ENCODE measurements at regions not wholly inside any gene's neighbourhood (a gene's known extent, or its start where the extent isn't known, plus 50 kb on each side); places are given as distances from the start of the nearest gene placed in this dataset.

- TF ChIP-seq BHLHE40 (IDR thresholded peaks at IDR 0.05; ENCODE audit: borderline replicate concordance), result no peak
- TF ChIP-seq NFRKB (IDR thresholded peaks at IDR 0.05), result no peak
- TF ChIP-seq FOXK2 (IDR thresholded peaks at IDR 0.05), result no peak
- TF ChIP-seq HDGF (IDR thresholded peaks at IDR 0.05; ENCODE audit: borderline replicate concordance), result no peak
- ChIA-PET CTCF (no interaction called here), POLR2A (no interaction called here)
- DNase-seq (ENCODE audit: extremely low spot score), result no peak
These were observed 287.1 kb upstream of the ZNF462 start for GRCh38 chr9:106575823-106576222.

- CTCF ChIA-PET, result no interaction called here
These were observed 286.7 kb upstream of the ZNF462 start for GRCh38 chr9:106576232-106576760.

GRCh38 chr9:106577121-106577520, 285.8 kb upstream of the ZNF462 start:
- DNase-seq (ENCODE audit: extremely low spot score), result no peak
- ChIA-PET POLR2A (no interaction called here), CTCF (no interaction called here)
- TF ChIP-seq LEF1 (IDR thresholded peaks at IDR 0.05; ENCODE audit: borderline replicate concordance), result no peak

More at GRCh38 chr9:106576232-106576760, 286.7 kb upstream of the ZNF462 start:
- no peak for DNase-seq (ENCODE audit: extremely low spot score)
- TF ChIP-seq BHLHE40 (IDR thresholded peaks at IDR 0.05; ENCODE audit: borderline replicate concordance), result no peak
- no peak for TF ChIP-seq ZNF384 (IDR thresholded peaks at IDR 0.05)
- TF ChIP-seq HDGF (IDR thresholded peaks at IDR 0.05; ENCODE audit: borderline replicate concordance), result no peak
- no peak for TF ChIP-seq SP1 (IDR thresholded peaks at IDR 0.05)
- TF ChIP-seq LEF1 (IDR thresholded peaks at IDR 0.05; ENCODE audit: borderline replicate concordance), result no peak
- TF ChIP-seq FOXK2 (IDR thresholded peaks at IDR 0.05), result no peak
- no peak for TF ChIP-seq SUZ12 (IDR thresholded peaks at IDR 0.05)
- TF ChIP-seq L3MBTL2 (conservative IDR thresholded peaks at IDR 0.05), result no peak
- TF ChIP-seq ARNT (IDR thresholded peaks at IDR 0.05), result no peak
- TF ChIP-seq FOXM1 (IDR thresholded peaks at IDR 0.05; ENCODE audit: borderline replicate concordance), result no peak
- no peak for TF ChIP-seq CTBP1 (IDR thresholded peaks at IDR 0.05; ENCODE audit: borderline replicate concordance)
- TF ChIP-seq TARDBP (IDR thresholded peaks at IDR 0.05), result no peak
- no peak for TF ChIP-seq PKNOX1 (IDR thresholded peaks at IDR 0.05)
- POLR2A ChIA-PET, result no interaction called here

GRCh38 chr9:106580546-106580945, 282.4 kb upstream of the ZNF462 start:
- no peak for DNase-seq (ENCODE audit: extremely low spot score)
- CTCF ChIA-PET, result interaction anchor here (0.5 to 0.9 kb wide), 2 partner anchors 10 to 1720 kb away, joined by 3 read pairs; no protein-coding TSS in a partner anchor
- TF ChIP-seq SP1 (IDR thresholded peaks at IDR 0.05) (no peak), CTBP1 (IDR thresholded peaks at IDR 0.05; ENCODE audit: borderline replicate concordance) (no peak), FOXM1 (IDR thresholded peaks at IDR 0.05; ENCODE audit: borderline replicate concordance) (no peak), PKNOX1 (IDR thresholded peaks at IDR 0.05) (no peak)
- POLR2A ChIA-PET, result no interaction called here

- CTCF ChIA-PET, result no interaction called here
- no peak for DNase-seq (ENCODE audit: extremely low spot score)
These were observed 281.0 kb upstream of the ZNF462 start for GRCh38 chr9:106581973-106582372.

GRCh38 chr9:106583751-106584150, 279.2 kb upstream of the ZNF462 start:
- POLR2A ChIA-PET, result no interaction called here
- CTCF ChIA-PET, result no interaction called here
- DNase-seq (ENCODE audit: extremely low spot score), result no peak
- TF ChIP-seq SP1 (IDR thresholded peaks at IDR 0.05) (no peak), SUZ12 (IDR thresholded peaks at IDR 0.05) (no peak), FOXM1 (IDR thresholded peaks at IDR 0.05; ENCODE audit: borderline replicate concordance) (no peak), FOXA1 (IDR thresholded peaks at IDR 0.05) (no peak), ELF4 (IDR thresholded peaks at IDR 0.05) (no peak), HDGF (IDR thresholded peaks at IDR 0.05; ENCODE audit: borderline replicate concordance) (no peak), LEF1 (IDR thresholded peaks at IDR 0.05; ENCODE audit: borderline replicate concordance) (no peak), ARNT (IDR thresholded peaks at IDR 0.05) (no peak), PKNOX1 (IDR thresholded peaks at IDR 0.05) (no peak), L3MBTL2 (conservative IDR thresholded peaks at IDR 0.05) (no peak), FOXK2 (IDR thresholded peaks at IDR 0.05) (no peak), ZNF384 (IDR thresholded peaks at IDR 0.05) (no peak), NFRKB (IDR thresholded peaks at IDR 0.05) (no peak), BHLHE40 (IDR thresholded peaks at IDR 0.05; ENCODE audit: borderline replicate concordance) (no peak), TARDBP (IDR thresholded peaks at IDR 0.05) (no peak), CTBP1 (IDR thresholded peaks at IDR 0.05; ENCODE audit: borderline replicate concordance) (no peak)

More at GRCh38 chr9:106581973-106582372, 281.0 kb upstream of the ZNF462 start:
- no peak for TF ChIP-seq SUZ12 (IDR thresholded peaks at IDR 0.05)
- no peak for TF ChIP-seq ELF4 (IDR thresholded peaks at IDR 0.05)
- POLR2A ChIA-PET, result no interaction called here

- CTCF ChIA-PET, result no interaction called here
- DNase-seq (ENCODE audit: extremely low spot score), result no peak
- no peak for TF ChIP-seq FOXA1 (IDR thresholded peaks at IDR 0.05)
- TF ChIP-seq NFRKB (IDR thresholded peaks at IDR 0.05), result no peak
- no peak for TF ChIP-seq ZNF384 (IDR thresholded peaks at IDR 0.05)
- no peak for TF ChIP-seq FOXK2 (IDR thresholded peaks at IDR 0.05)
- no peak for TF ChIP-seq ELF4 (IDR thresholded peaks at IDR 0.05)
- TF ChIP-seq FOXM1 (IDR thresholded peaks at IDR 0.05; ENCODE audit: borderline replicate concordance), result no peak
- no peak for TF ChIP-seq SUZ12 (IDR thresholded peaks at IDR 0.05)
- TF ChIP-seq BHLHE40 (IDR thresholded peaks at IDR 0.05; ENCODE audit: borderline replicate concordance), result no peak
- no peak for TF ChIP-seq TARDBP (IDR thresholded peaks at IDR 0.05)
- no peak for TF ChIP-seq L3MBTL2 (conservative IDR thresholded peaks at IDR 0.05)
- TF ChIP-seq PKNOX1 (IDR thresholded peaks at IDR 0.05), result no peak
- no peak for TF ChIP-seq SP1 (IDR thresholded peaks at IDR 0.05)
- TF ChIP-seq ARNT (IDR thresholded peaks at IDR 0.05), result no peak
- no peak for TF ChIP-seq HDGF (IDR thresholded peaks at IDR 0.05; ENCODE audit: borderline replicate concordance)
- TF ChIP-seq LEF1 (IDR thresholded peaks at IDR 0.05; ENCODE audit: borderline replicate concordance), result no peak
- no peak for TF ChIP-seq CTBP1 (IDR thresholded peaks at IDR 0.05; ENCODE audit: borderline replicate concordance)
- POLR2A ChIA-PET, result no interaction called here
These were observed 275.9 kb upstream of the ZNF462 start for GRCh38 chr9:106587042-106587441.
